H1 (cell line): ENCODE measurements at regions not wholly inside any gene's neighbourhood (a gene's known extent, or its start where the extent isn't known, plus 50 kb on each side); places are given as distances from the start of the nearest gene placed in this dataset.

ENCODE experiments used
- EZH2 ChIP-seq: fragments of 200-600 bp; sonication (generic); IDR thresholded peaks from 2 replicates; pipeline ENCODE4 v1.7.1; 2012; ENCODE audit warnings: low read depth, mild to moderate bottlenecking, moderate library complexity, low read length, inconsistent platforms; ENCODE audit not compliant: severe bottlenecking
- HDAC6 ChIP-seq: IDR thresholded peaks from one replicate; pipeline ENCODE4 v1.7.1; 2012; ENCODE audit warnings: low read depth, mild to moderate bottlenecking, inconsistent platforms, low read length, moderate library complexity
- POLR2A ChIP-seq, 2 experiments: IDR thresholded peaks; 1 replicate in 1 of 2; 2 replicates in 1 of 2; pipeline ENCODE4 v1.6.1; 2011; ENCODE audit warnings: low read depth in 2 of 2, low read length in 2 of 2, mild to moderate bottlenecking in 2 of 2; ENCODE audit errors: control extremely low read depth in 1 of 2
- RAD21 ChIP-seq, 2 experiments: IDR thresholded peaks in 1 of 2; conservative IDR thresholded peaks in 1 of 2; 2 replicates each; pipeline ENCODE4 v1.6.1; 2011; ENCODE audit warnings: low read depth in 2 of 2, low read length in 2 of 2, improper control_type of control experiment in 1 of 2, inconsistent platforms in 1 of 2, mild to moderate bottlenecking in 1 of 2, moderate library complexity in 1 of 2
- SUZ12 ChIP-seq: fragments of 200-600 bp; sonication (generic); IDR thresholded peaks from 2 replicates; pipeline ENCODE4 v1.6.1; 2012; ENCODE audit warnings: mild to moderate bottlenecking, inconsistent platforms, low read length, moderate library complexity, mixed read lengths
- TF ChIP-seq, protein P1 (sequence below), 3 experiments: IDR thresholded peaks; 1 replicate in 2 of 3; 2 replicates in 1 of 3; pipeline versions ENCODE4 v1.5.1 to v1.6.1; 2011; ENCODE audit warnings: low read length in 3 of 3, mild to moderate bottlenecking in 3 of 3, inconsistent platforms in 2 of 3, low read depth in 1 of 3, moderate library complexity in 1 of 3; ENCODE audit not compliant: insufficient read depth in 1 of 3; ENCODE audit errors: control extremely low read depth in 1 of 3

DNA sequence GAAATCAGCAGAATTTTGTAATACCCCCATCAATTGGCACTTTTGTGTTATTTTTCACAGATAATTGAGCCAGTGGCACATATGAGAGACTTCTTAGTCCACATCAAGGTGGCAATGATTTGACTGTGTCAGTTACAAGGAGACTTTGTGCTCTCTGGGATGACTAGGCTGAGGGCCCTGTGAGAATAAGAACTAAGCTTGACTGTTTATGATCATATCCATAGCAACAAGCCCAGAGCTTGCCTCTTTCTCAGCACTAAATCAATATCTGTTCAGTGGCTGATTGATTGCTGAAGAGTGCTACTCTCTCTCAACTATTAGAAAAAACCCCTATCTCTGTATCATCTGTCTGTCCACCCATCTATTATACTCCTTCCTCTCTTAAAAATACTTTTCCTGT is 185.3 kb upstream of the PLPP4 start:
- TF ChIP-seq, protein P1, sequence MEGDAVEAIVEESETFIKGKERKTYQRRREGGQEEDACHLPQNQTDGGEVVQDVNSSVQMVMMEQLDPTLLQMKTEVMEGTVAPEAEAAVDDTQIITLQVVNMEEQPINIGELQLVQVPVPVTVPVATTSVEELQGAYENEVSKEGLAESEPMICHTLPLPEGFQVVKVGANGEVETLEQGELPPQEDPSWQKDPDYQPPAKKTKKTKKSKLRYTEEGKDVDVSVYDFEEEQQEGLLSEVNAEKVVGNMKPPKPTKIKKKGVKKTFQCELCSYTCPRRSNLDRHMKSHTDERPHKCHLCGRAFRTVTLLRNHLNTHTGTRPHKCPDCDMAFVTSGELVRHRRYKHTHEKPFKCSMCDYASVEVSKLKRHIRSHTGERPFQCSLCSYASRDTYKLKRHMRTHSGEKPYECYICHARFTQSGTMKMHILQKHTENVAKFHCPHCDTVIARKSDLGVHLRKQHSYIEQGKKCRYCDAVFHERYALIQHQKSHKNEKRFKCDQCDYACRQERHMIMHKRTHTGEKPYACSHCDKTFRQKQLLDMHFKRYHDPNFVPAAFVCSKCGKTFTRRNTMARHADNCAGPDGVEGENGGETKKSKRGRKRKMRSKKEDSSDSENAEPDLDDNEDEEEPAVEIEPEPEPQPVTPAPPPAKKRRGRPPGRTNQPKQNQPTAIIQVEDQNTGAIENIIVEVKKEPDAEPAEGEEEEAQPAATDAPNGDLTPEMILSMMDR (IDR thresholded peaks at IDR 0.05; ENCODE audit: control extremely low read depth in 1 of 3, insufficient read depth in 1 of 3, low read depth in 1 of 3, low read length in 3 of 3): no peak
- TF ChIP-seq RAD21 (IDR thresholded peaks at IDR 0.05 in 1 of 2, conservative IDR thresholded peaks at IDR 0.05 in 1 of 2; ENCODE audit: low read depth in 2 of 2, low read length in 2 of 2) (no peak), EZH2 (no peak), SUZ12 (no peak), POLR2A (IDR thresholded peaks at IDR 0.05; ENCODE audit: control extremely low read depth in 1 of 2, low read depth in 2 of 2, low read length in 2 of 2) (no peak), HDAC6 (no peak)
